Upper lobe of left lung (tissue), 6 donors: ENCODE measurements at regions not wholly inside any gene's neighbourhood (a gene's known extent, or its start where the extent isn't known, plus 50 kb on each side); places are given as distances from the start of the nearest gene placed in this dataset.
A peak's percentile ranks its signal among the peaks of the same experiment; 100 is the strongest.

ENCODE experiments used
- ATAC-seq, 2 donors: fragments of 200-7000 bp; cut with Tn5 transposase; one replicate each; pipeline ENCODE4 v1.9.1; 2022; ENCODE audit warnings: mild to moderate bottlenecking in 2 of 2, moderate library complexity in 2 of 2; ENCODE audit not compliant: low FRiP score in 2 of 2
- DNase-seq, 2 donors: peaks; one replicate each; pipeline ENCODE4 v3.0.0-alpha.2; 2019 to 2020
- H3K27ac ChIP-seq, 4 donors: fragments of 200-600 bp; sonication (generic); one replicate each; pipeline ENCODE4 v1.5.1; 2016 to 2019
- H3K27me3 ChIP-seq, 4 donors: fragments of 200-600 bp; sonication (generic); one replicate each; pipeline ENCODE4 v1.5.1; 2017 to 2019
- H3K36me3 ChIP-seq, 4 donors: fragments of 200-600 bp; sonication (generic); one replicate each; pipeline ENCODE4 v1.5.1; 2016 to 2019
- H3K4me1 ChIP-seq, 4 donors: fragments of 200-600 bp; sonication (generic); one replicate each; pipeline ENCODE4 v1.5.1; 2018 to 2019
- H3K4me3 ChIP-seq, 4 donors: fragments of 200-600 bp; sonication (generic); one replicate each; pipeline ENCODE4 v1.5.1; 2017 to 2019; ENCODE audit warnings: mild to moderate bottlenecking in 2 of 4, moderate library complexity in 1 of 4
- H3K9me3 ChIP-seq, 4 donors: fragments of 200-600 bp; sonication (generic); one replicate each; pipeline ENCODE4 v1.5.1; 2018 to 2019
- CTCF ChIP-seq, 6 experiments: fragments of 450-650 bp in 4 of 6; fragments of 200-600 bp in 2 of 6; sonication (generic) in 2 of 6; IDR thresholded peaks; one replicate each; pipeline ENCODE4 v1.5.1; 2016 to 2019; ENCODE audit warnings: antibody characterized with exemption in 6 of 6
- EP300 ChIP-seq, 4 donors: sonication (generic); formaldehyde crosslinking; IDR thresholded peaks; one replicate each; pipeline ENCODE4 v1.5.1; 2017; ENCODE audit warnings: antibody characterized with exemption in 4 of 4, control low read depth in 2 of 4
- POLR2A ChIP-seq, 4 donors: fragments of 450-650 bp; IDR thresholded peaks; one replicate each; pipeline ENCODE4 v1.5.1; 2016 to 2017; ENCODE audit warnings: antibody characterized with exemption in 4 of 4, mild to moderate bottlenecking in 2 of 4
- POLR2AphosphoS5 ChIP-seq, 2 donors: sonication (generic); formaldehyde crosslinking; IDR thresholded peaks; one replicate each; pipeline ENCODE4 v1.5.1; 2017; ENCODE audit warnings: antibody characterized with exemption in 2 of 2
- WGBS, 2 donors: methylation state at CpG; one replicate each; pipeline ENCODE4 v1.1.5; 2017 to 2018; 5-methylcytosine and 5-hydroxymethylcytosine counted together
- donor health status: DM: no; HTN: no; CAD: no; lungs with moderate emphysema.
- donor health status: DM: no; HTN: yes; CAD: no; lungs with severe emphysema.

- 80% methylated on average over 5 of the region's 5 CpGs for WGBS, 2 donors
- no peak for ATAC-seq
- no peak for TF ChIP-seq EP300 (IDR thresholded peaks at IDR 0.05)
- TF ChIP-seq POLR2AphosphoS5 (IDR thresholded peaks at IDR 0.05): no peak
- no peak for TF ChIP-seq POLR2A (IDR thresholded peaks at IDR 0.05)
- TF ChIP-seq CTCF (IDR thresholded peaks at IDR 0.05): no peak
- Histone ChIP-seq H3K36me3 (no peaks in the 10 kb centered on the region), H3K9me3 (no peaks in the 10 kb centered on the region), H3K4me1 (peaks cover 0 to 16% (median 10%) of the 10 kb centered on the region in 4 donors), H3K27me3 (no peaks in the 10 kb centered on the region), H3K27ac (no peak overlapping the region), H3K4me3 (no peak overlapping the region)
- no peak for DNase-seq
These were observed 50.0 kb upstream of the DOCK9 start for GRCh38 chr13:99027661-99028425.

GRCh38 chr13:99028890-99029289 lies 51.0 kb upstream of the DOCK9 start:
- DNase-seq (peak in 1 of 2 donors; percentile 28), ATAC-seq (no peak)
- no peaks in the 10 kb centered on the region for H3K36me3 ChIP-seq
- H3K4me1 ChIP-seq: peaks cover 6 to 24% (median 11%) of the 10 kb centered on the region in 4 donors
- H3K27me3 ChIP-seq: no peaks in the 10 kb centered on the region
- no peak for TF ChIP-seq POLR2AphosphoS5 (IDR thresholded peaks at IDR 0.05)
- peak in 2 of 6 experiments; percentile 27 to 28 for TF ChIP-seq CTCF (IDR thresholded peaks at IDR 0.05)
- no peak overlapping the region for H3K4me3 ChIP-seq
- no peak overlapping the region for H3K27ac ChIP-seq
- H3K9me3 ChIP-seq: no peaks in the 10 kb centered on the region

- H3K4me3 ChIP-seq: no peak overlapping the region
- H3K9me3 ChIP-seq: no peaks in the 10 kb centered on the region
- H3K27me3 ChIP-seq: no peaks in the 10 kb centered on the region
- ATAC-seq (no peak), DNase-seq (no peak)
- H3K4me1 ChIP-seq: peaks cover 9 to 28% (median 15%) of the 10 kb centered on the region in 4 donors
- TF ChIP-seq POLR2AphosphoS5 (IDR thresholded peaks at IDR 0.05): no peak
- TF ChIP-seq EP300 (IDR thresholded peaks at IDR 0.05): no peak
- TF ChIP-seq CTCF (IDR thresholded peaks at IDR 0.05): no peak
- no peak for TF ChIP-seq POLR2A (IDR thresholded peaks at IDR 0.05)
- H3K36me3 ChIP-seq: no peaks in the 10 kb centered on the region
- H3K27ac ChIP-seq: no peak overlapping the region
These were observed 51.7 kb upstream of the DOCK9 start for GRCh38 chr13:99029576-99029975.

GRCh38 chr13:99030326-99030725 lies 52.5 kb upstream of the DOCK9 start:
- H3K36me3 ChIP-seq: no peaks in the 10 kb centered on the region
- no peaks in the 10 kb centered on the region for H3K9me3 ChIP-seq
- H3K4me3 ChIP-seq: no peak overlapping the region
- no peak for DNase-seq
- no peak overlapping the region for H3K27ac ChIP-seq
- H3K27me3 ChIP-seq: no peaks in the 10 kb centered on the region
- no peak for ATAC-seq
- peaks cover 9 to 28% (median 15%) of the 10 kb centered on the region in 4 donors for H3K4me1 ChIP-seq
- no peak for TF ChIP-seq EP300 (IDR thresholded peaks at IDR 0.05)

- no peak for ATAC-seq
- no peaks in the 10 kb centered on the region for H3K27me3 ChIP-seq
- peaks cover 9 to 28% (median 15%) of the 10 kb centered on the region in 4 donors for H3K4me1 ChIP-seq
- H3K9me3 ChIP-seq: no peaks in the 10 kb centered on the region
- 95 to 100% methylated on average over 2 of the region's 2 CpGs for WGBS, 2 donors
- no peak for DNase-seq
- peak overlapping the region in 1 of 4 donors; percentile 19 for H3K27ac ChIP-seq
- H3K4me3 ChIP-seq: no peak overlapping the region
- TF ChIP-seq POLR2AphosphoS5 (IDR thresholded peaks at IDR 0.05) (no peak), CTCF (IDR thresholded peaks at IDR 0.05) (no peak), POLR2A (IDR thresholded peaks at IDR 0.05) (no peak), EP300 (IDR thresholded peaks at IDR 0.05) (no peak)
- no peaks in the 10 kb centered on the region for H3K36me3 ChIP-seq
These were observed 54.0 kb upstream of the DOCK9 start for GRCh38 chr13:99031832-99032231.
